GM18868 (cell line): ENCODE measurements at regions not wholly inside any gene's neighbourhood (a gene's known extent, or its start where the extent isn't known, plus 50 kb on each side); places are given as distances from the start of the nearest gene placed in this dataset.

Experiments used
- ATAC-seq: cut with Tn5 transposase; IDR thresholded peaks from one replicate; pipeline ENCODE4 v1.9.1; 2021; ENCODE audit warnings: mild to moderate bottlenecking, moderate library complexity; ENCODE audit not compliant: unreplicated experiment

DNA sequence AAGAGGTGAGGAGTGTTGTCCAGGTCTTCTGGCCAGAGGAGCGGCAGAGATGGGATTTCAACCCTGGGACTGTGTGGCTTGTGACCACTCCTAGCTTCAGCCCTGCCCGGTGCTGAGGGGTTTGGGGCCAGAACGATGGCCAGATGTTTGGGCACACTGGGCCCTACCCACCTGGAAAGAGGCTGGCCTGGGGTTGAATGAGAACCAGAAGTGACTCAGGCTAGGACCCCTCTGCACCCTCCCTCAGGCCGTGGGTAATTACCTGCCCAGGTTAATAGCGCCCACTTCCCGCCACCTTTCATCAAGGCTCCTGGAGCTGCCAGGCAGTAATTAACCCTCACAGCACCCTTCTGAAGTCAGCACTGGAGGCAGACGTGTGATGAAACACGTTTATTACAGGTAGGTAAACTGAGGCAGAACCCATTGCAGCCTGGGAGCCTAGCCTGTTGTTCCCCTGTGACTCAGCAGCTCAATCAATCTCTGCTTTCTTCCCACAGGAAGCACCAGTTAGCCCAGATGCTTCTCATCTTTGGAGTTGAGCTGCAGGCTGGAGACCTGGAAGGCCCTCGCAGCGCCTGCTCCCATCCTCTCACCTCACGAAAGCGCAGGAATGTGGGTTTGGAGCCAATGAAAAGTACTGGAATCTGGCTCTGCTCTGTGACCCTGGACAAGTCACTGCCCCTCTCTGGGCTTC, 120.8 kb downstream of the CEBPB start:
- no peak for ATAC-seq

DNA sequence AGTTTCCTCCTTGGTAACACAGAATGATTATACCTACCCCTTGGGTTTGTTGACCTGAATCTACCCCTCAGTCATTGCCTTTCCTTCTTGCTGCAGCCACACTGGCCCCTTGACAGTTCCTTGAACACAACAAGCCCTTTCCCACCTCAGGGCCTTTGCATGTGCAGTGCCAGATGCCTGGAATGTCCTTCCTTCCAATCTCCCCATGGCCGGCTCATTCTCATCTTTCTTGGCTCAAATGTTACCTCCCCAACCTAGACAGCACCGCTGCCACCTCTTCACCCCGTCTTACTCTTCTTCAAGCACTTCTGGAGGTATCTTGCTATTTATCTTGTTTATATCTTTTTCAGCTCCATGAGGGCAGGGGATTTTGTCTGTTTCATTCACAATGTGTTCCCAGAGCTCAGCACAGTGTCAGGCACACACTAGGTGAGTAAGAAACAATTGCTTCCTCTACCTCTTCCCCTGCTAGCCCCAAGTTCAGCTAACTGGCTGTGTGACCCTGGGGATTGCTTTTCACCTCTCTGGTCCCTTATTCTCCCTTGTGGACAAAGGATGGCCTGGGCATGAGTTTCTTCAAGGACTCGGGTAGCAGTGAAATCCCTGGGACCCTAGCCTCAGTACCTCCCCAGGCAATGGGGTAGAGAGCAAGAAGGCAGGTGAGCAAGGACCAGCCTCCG, 121.5 kb downstream of the CEBPB start:
- no peak for ATAC-seq

DNA sequence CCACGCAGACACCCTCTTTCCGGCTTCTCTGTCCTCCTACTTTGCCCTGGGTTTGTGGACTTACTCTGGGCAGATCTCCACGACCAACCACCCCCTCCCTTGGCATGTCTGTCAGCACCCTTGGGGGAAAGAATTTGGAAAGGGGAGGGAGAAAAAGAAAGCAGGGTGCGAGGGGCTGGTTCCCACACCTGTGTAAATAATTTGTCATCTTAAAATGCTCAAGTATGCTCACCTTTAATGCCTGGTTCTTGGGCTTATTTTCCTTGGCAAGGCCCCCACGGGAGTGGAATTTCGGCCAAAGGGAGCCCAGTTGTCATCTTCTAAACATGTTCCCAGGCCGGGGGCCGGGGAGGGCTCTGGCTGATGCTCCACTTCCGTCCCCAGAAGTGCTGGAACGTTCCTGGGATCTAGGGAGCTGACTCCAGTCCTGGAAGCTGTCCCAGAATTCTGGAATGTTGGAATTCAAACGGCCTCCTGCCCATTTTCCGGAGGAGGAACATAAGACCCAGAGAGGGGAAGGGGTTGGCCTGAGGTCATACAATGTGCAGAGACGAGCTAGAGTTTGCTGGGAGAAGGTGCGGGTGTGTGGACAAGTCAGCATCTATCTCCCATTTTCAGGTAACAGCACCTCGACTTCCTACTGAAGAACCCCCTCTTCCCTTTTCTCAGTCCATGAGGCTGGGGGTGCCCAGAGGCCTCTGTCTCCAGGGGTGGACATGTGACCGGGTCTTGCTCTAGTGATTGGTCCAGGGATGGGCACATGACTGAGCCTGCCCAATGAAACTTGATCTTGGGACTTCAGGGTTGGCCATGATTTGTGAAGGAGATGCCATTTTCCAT, 122.3 kb downstream of the CEBPB start:
- no peak for ATAC-seq

DNA sequence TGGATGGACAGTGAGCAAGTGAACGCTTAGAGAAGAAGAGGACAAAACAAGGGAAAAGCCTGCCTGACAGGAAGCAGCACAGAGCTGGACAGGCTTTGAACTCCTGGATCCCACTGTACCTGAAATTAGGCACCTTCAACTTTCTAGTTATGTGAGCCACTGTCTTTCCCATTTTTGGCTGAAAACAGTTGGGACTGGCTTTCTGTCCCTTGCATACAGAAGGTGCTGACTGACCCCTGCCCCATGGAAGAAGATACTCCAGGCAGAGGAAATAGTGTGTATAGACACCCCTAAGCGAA, 122.8 kb downstream of the CEBPB start:
- ATAC-seq: no peak

DNA sequence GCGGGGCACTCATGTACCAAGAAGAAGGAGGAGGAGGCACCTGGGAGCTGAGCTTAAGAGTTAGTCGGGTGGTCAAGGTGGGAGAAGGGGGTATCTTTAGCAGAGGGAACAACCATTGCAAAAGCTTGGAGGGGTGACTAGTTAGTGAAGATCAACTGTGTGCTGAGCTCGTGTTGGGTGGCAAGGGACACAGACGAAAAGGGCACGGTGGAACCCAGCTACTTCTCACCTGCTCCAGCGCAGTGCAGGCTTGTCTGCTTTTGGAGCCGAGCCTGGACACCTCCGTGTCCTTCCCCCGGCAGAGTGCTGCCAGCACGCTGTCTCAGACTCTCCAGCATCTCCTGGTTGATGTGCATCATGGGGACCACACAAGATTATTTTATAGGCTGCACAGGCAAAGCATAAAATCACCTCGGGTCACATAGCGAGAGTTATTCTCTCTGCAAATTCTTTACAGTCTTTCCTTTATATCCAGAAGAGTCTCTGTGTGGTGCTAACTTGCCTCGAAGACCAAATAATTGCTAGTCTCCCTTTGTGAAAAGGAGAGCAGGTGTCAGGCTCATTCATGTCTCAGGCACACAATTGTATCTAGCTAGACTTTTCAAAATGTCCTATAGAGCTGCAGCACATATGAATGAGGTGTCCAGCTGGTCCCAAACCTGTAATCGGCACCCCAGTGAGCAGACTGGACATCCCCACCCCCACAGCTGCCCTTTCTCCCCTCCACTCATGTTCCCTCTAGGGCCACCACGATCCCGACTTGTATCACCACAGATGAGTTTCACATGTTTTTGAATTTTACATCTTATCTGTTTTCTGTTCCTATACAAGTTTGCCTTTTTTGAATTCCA, 123.4 kb downstream of the CEBPB start:
- no peak for ATAC-seq

DNA sequence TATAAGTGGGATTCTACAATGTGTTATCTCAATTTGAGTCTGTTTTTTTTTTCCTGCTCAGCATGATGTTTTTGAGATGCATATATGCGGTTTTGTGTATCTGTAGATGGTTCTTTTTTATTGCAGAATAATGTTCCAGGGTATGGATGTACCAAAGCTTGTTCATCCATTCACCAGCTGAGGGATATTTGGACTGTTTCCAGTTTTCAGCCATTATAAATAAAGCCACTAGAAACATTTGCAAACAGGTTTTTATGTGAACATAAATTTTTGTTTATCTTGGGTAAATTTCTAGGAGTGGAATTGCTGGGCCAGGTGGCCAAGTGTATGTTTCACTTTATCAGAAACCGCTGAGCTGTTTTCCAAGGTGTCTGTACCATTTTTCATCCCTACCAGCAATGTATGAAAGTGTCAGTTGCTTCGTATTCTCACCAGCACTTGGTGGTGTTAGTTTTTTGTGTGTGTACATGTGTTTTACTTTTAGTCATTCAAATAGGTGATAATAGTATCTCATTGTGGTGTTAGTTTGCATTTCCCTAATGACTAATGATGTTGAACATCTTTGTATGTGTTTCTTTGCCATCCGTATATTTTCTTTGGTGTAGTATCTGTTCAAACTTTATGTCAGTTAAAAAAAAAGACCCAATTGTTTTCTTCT, 124.2 kb downstream of the CEBPB start:
- no peak for ATAC-seq

DNA sequence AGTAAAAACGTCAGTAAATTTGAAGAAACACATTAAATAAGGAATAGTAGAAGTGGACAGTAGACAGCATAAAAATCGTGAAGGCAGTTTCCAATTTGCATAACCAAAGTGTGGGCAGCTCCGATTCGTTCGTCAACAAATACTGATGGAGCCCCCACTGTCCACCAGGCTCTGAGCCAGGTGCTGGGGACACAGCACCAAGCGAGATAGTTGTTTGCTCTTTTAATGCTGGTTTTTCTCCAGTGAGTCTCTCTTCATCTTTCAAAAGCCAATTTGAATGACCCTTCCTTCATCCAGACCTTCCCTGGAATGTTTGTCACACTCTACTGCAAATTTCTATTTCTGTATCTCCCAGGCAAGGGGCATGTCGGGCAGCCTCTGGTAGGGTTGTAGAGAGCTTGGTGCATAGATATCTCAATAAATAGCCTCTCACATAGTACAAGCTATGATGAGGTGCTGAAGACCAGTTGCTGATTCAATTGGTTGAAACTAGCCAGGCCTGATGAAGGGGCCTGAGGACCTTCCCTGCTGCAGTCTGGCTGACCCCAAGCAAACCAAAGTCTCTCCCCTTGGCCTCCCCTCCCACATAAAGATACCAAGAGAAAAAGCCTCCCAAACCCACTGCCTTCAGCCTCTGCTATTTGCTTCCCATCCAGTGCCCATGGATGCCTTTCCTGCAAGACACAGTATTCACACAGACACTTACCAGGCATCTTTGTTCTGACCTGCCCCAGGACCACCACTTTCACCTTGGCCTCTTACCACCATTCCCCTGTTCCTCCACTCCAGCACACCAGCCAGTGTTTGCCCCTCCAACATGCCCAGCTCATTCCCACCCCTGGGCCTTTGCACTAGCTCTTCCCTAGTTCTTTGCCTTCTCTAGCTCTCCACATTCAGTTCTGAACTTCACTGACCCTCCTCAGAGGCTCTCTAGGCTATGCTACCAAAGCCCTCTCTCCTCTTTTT, 125.2 kb downstream of the CEBPB start:
- ATAC-seq: no peak

DNA sequence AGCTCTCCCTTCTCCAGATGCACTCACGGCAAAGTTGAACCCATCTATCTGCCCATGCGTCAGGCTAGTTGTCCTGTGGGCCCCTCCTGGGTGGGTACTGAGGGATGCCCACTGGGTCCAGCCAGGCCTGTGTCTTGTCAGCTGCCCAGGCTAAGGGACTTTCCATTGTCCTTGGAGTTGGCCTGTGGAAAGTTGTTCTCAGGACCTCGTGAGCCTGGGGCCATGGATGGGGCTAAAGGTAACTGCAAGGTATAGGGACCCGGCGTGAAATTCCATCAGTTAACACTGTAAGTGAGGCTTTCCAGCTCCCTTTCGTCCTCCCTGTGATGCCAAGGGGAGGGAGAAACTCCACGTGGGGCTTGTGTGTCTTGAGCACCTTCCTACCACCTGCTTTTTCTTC, 126.5 kb downstream of the CEBPB start:
- no peak for ATAC-seq

DNA sequence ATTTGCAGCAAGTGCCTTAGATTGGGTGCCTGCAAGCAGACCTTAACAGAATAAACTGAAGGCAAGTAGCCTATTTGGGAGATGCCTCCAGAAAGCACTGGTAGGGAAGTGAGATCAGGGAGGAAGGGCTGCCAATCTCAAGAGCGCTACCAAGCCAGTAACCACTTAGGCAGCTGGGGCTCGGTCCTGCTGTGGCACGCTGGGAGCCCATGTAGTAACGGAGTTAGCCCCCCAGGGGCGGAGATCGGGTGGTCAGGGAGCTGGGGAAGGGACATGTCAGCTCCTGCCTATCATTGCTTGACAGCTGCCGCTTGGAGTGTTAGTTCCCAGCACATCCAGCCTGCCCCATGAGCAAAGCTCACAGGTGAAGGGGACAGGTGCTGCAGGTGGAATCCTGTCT, 127.0 kb downstream of the CEBPB start:
- ATAC-seq: no peak

DNA sequence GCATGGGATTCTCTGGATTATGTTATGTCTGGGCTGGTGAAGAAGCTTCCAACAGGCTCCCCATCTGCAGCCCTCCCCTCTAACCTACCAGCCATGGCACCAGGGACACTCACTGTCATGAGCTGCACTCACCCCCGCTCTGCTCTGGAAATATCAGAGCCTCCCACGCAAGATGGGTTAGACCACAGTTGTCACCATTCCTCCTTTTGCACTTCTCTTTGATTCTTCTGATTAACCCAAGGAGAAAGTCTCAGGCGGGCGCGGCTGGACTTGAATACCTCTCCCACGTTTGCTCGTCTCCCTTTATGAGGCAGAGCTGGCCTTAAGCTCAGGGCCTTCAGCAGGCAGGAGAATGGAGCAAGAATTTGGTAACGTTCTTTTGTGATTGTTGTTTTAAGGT, 128.1 kb downstream of the CEBPB start:
- no peak for ATAC-seq

DNA sequence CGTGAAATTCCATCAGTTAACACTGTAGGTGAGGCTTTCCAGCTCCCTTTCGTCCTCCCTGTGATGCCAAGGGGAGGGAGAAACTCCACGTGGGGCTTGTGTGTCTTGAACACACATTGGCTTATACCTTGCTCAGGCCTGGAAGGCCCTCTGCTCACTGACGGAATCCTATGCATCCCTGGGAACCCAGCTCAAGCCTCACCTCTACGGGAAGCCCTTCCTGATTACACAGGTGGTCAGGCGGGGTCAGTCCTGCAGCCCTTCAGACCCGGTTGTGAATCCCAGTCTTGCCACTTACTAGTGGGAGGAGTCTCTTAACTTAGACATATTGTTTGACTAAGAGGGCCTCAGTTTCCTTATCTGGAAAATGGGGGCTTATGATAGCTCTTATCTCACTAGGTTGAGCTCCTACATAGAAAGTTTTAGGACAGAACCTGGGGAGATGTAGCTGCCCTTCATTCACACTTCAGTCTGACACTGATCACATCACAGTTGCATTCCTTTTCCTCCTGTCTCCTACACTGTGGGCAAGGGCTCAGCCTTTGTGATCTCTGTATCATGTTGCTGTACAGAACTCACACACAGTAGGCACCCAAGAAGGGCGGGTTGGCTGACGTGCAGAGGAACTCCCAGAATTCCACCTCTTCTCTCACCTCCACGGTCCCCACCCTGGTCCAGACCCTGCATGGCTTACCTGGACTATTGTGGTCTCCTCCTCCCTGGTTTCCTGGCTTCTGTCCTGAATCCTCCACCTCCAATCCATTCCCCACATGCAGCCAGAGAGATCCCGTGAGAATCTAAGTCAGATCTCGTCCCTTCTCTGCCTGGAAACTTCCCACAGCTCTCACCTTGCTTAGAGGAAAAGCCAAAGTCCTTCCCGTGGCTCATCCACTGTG, 129.6 kb downstream of the CEBPB start:
- ATAC-seq: no peak

DNA sequence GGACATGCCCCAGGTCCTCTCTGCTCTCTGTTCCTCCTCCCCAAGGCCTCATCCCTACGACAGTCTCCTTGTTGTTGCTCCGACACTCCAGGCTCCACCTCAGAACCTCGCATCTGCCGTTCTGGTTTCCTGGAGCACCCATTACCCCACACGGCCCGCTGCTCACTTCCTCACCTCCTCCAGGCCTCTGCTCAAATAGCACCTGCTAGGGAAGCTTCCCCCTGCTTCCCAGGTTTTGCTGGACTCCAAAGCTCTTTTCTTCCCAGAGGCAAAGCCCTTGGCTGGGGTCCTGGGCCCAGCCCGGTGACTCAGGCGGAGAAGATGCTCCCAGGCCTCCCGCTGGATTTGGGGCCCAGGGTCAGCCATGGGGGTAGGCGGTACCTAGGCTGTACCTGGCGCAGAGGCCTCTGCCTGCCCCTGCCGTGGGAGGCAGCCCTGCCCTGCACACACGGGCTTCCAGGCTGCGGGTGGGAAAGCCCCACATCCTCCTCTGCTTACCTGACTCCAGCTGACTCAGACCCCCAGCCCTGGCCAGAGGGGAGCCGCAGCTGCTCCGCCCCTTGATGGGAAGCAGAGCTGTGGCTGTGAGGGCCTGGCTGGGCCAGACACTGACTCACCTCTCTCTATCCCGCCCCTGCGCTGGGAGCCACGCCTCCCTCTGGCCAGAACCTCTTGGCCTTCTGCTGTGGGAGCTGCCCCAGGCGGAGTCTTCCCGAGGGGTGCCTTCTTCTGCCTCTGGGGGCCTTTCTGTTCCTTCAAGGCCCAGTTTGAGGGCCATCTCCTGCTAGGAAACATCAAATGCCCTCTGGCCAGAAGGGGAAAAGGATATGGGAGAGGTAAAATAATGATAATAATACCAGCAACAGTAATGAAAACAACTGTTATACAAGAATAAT, 130.5 kb downstream of the CEBPB start:
- ATAC-seq: no peak

DNA sequence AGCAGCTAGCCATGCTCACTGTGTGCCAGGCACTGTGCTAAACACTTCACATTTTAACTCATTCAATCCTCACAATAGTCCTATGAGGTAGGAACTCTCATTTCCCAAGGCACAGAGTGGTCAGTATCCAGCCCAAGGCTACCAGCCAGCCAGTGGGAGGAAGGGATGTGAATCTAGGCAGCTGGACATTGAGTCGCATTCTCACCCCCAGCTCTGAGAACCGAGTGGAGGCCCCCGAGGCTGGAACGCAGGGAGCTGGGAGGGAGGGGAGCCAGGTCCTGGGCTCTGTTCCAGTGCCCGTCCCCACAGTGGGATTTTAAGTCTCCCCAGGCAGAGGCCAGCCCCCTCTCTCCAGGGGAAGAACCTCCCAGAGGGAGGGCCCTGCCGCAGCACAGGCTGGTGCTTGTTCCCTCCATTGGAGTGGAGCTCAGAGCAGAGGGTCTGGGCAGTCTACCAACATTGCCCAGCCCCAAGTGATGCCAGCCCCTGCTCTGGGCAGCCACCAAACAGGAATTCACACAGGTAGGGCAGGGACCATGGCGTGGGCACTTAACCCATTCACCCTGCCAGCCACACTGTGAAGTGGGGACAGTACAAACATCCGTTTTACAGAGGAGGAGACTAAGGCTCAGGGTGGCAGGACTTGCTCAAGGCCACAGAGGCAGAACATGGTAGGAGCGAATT, 131.3 kb downstream of the CEBPB start:
- ATAC-seq: no peak

DNA sequence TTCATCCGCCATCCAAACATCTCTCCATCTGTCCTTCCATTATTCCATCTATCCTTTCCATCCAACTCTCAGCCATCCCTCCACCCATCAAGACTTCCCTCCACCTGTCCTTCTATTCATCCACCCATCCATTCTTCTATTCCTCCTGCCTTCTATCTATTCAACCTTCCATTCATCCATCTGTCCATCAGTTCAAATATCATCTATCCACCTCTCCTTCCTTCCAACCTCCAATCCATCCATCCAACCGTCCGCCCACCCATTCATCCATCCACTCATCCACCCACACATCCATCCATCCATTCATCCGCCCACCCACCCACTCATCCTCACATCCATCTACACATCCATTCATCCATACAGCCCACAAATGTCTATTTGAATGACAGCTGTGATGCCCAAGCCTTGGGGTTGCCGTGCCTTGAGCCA, 132.1 kb downstream of the CEBPB start:
- ATAC-seq: no peak

DNA sequence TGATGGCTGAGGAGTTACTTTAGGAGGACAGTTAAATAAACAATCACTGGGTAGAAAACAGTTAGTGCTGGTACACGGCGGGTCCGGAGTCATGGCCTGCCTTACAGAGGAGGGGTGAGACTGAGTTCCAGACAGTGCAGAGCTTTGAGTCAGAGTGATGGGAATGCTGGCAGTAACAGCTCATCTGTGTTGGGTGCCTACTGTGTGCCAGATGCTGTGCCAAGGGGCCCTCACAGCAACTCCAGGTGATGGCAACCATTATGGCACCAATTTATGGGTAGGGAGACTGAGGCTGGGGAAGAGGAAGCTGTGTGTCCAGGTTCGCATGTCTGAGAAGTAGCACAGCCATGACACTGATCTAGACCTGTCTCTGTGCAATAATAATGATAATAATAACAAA, 132.6 kb downstream of the CEBPB start:
- ATAC-seq: no peak

DNA sequence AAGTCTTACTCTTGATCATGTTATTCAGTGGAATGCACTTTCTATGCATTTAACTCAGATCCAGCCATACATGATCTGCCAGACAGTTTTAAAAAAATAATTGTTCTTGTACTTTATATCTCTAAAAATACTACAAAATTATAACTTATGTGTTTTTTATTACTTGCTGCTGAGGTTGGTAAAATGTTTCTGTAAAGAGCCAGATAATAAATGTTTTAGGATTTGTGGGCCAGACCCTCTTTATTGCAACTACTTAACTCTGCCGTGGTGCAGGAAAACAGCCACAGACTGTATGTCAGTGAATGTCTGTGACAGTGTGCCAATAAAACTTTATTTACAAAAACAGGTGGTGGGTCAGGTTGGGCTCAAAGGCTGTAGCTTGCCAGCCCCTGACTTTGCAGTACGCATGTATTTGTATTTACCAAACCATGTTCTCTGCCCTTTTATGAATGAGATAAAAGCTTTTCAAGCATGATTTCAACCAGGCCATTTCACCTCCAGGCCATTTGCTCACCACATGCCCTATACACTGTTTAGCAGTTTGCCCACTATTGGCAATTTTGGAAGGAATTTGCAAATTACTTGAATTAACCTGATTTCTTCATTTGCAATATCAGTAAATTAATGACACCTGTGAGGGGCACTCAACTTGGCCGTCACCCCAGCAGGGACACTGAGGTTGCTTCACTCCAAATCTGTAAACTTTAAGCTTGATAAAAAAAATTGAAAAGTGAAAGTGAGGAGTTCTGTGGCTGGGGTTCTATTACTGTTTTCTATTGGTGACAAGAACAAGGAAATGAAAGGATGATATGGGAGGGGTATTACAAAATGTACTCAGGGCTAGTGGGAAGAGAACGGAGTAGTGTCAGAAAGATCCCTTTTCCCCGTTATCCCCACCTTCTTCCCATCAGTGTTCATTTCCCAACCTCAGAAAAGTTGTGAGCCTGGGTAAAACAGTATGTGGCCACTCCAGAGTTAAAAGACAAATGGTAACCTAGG, 133.4 kb downstream of the CEBPB start:
- ATAC-seq: no peak
